Natural killer cell (primary cell): ENCODE measurements at regions not wholly inside any gene's neighbourhood (a gene's known extent, or its start where the extent isn't known, plus 50 kb on each side); places are given as distances from the start of the nearest gene placed in this dataset.

Source experiments
- ATAC-seq, 3 donors: fragments of 150-1000 bp in 2 of 3; fragments of 200-7000 bp in 1 of 3; cut with Tn5 transposase; 1 replicate in 1 of 3; 2 replicates in 2 of 3; pipeline ENCODE4 v1.10.0; 2021; ENCODE audit warnings: mild to moderate bottlenecking in 2 of 3, moderate library complexity in 2 of 3
- DNase-seq, 2 donors: peaks; one replicate each; pipeline versions ENCODE4 v3.0.0 to v3.0.0-alpha.2; 2013 to 2021; ENCODE audit warnings: mixed read lengths in 1 of 2
- H3K27ac ChIP-seq: one replicate; pipeline ENCODE4 v1.5.1; 2013; ENCODE audit warnings: mild to moderate bottlenecking, low read length
- H3K27me3 ChIP-seq: one replicate; pipeline ENCODE4 v1.6.1; 2013; ENCODE audit warnings: low read length; ENCODE audit not compliant: control insufficient read depth, insufficient read depth
- H3K36me3 ChIP-seq: one replicate; pipeline ENCODE4 v1.6.1; 2013; ENCODE audit warnings: low read length; ENCODE audit not compliant: control insufficient read depth, insufficient read depth
- H3K4me1 ChIP-seq: one replicate; pipeline ENCODE4 v1.6.1; 2013; ENCODE audit warnings: low read length; ENCODE audit not compliant: control insufficient read depth, insufficient read depth
- H3K4me3 ChIP-seq: one replicate; pipeline ENCODE4 v1.5.1; 2013; ENCODE audit warnings: low read length
- H3K9me3 ChIP-seq: one replicate; pipeline ENCODE4 v1.6.1; 2013; ENCODE audit warnings: low read length; ENCODE audit not compliant: control insufficient read depth, insufficient read depth
- H3K27ac Mint-ChIP-seq, 2 donors: one replicate each; pipeline ENCODE4 v1.8.0; 2022; ENCODE audit warnings: mild to moderate bottlenecking in 2 of 2, mixed read lengths in 2 of 2, moderate library complexity in 1 of 2
- H3K27me3 Mint-ChIP-seq, 2 donors: one replicate each; pipeline ENCODE4 v1.8.0; 2022; ENCODE audit warnings: low read depth in 2 of 2, mixed read lengths in 2 of 2
- H3K36me3 Mint-ChIP-seq: one replicate; pipeline ENCODE4 v1.8.0; 2022; ENCODE audit warnings: mixed read lengths
- H3K4me1 Mint-ChIP-seq, 2 donors: one replicate each; pipeline ENCODE4 v1.8.0; 2022; ENCODE audit warnings: mixed read lengths in 2 of 2
- H3K4me3 Mint-ChIP-seq: one replicate; pipeline ENCODE4 v1.8.0; 2022; ENCODE audit warnings: mild to moderate bottlenecking, moderate library complexity, mixed read lengths
- H3K9me3 Mint-ChIP-seq, 2 donors: one replicate each; pipeline ENCODE4 v1.8.0; 2022; ENCODE audit warnings: mixed read lengths in 2 of 2
- CTCF ChIP-seq: fragments of 200-600 bp; IDR thresholded peaks from one replicate; pipeline ENCODE4 v1.8.0; 2022; ENCODE audit warnings: antibody characterized with exemption
- WGBS: methylation state at CpG from one replicate; pipeline ENCODE4 v1.1.7; 2013; ENCODE audit warnings: missing lambda C conversion rate; ENCODE audit not compliant: insufficient coverage; 5-methylcytosine and 5-hydroxymethylcytosine counted together
- intact Hi-C: fragments of 100-400 bp; cut with micrococcal nuclease; formaldehyde crosslinking; loops from one replicate; pipeline ENCODE4 v1.14.2; 2022

GRCh38 chr6:63476302-63476701 lies 96.0 kb upstream of the LOC128125822 start:
- Histone ChIP-seq H3K36me3 (no peaks in the 10 kb centered on the region), H3K27me3 (no peaks in the 10 kb centered on the region), H3K9me3 (no peaks in the 10 kb centered on the region), H3K27ac (no peak overlapping the region), H3K4me1 (no peaks in the 10 kb centered on the region), H3K4me3 (no peak overlapping the region)
- intact Hi-C loops: no loop called here
- no peak for TF ChIP-seq CTCF
- no peaks in the 10 kb centered on the region for H3K4me1 Mint-ChIP-seq
- no peak overlapping the region for H3K27ac Mint-ChIP-seq
- H3K4me3 Mint-ChIP-seq: no peak overlapping the region
- 46% methylated on average over 2 of the region's 3 CpGs for WGBS
- no peaks in the 10 kb centered on the region for H3K36me3 Mint-ChIP-seq
- DNase-seq (no peak), ATAC-seq (no peak)
- H3K9me3 Mint-ChIP-seq: peaks cover 0 to 3% of the 10 kb centered on the region in 2 donors
- H3K27me3 Mint-ChIP-seq: no peaks in the 10 kb centered on the region

GRCh38 chr6:63477422-63478040 lies 94.7 kb upstream of the LOC128125822 start:
- no peak for TF ChIP-seq CTCF
- H3K4me1 ChIP-seq: no peaks in the 10 kb centered on the region
- H3K4me3 Mint-ChIP-seq: no peak overlapping the region
- no peaks in the 10 kb centered on the region for H3K36me3 ChIP-seq
- H3K27ac Mint-ChIP-seq: no peak overlapping the region
- H3K4me3 ChIP-seq: no peak overlapping the region
- intact Hi-C loops: no loop called here
- no peaks in the 10 kb centered on the region for H3K36me3 Mint-ChIP-seq
- ATAC-seq (no peak), DNase-seq (no peak)
- H3K27me3 ChIP-seq: no peaks in the 10 kb centered on the region
- peaks cover 0 to 3% of the 10 kb centered on the region in 2 donors for H3K9me3 Mint-ChIP-seq
- no peaks in the 10 kb centered on the region for H3K9me3 ChIP-seq
- no peak overlapping the region for H3K27ac ChIP-seq
- WGBS: 94% methylated on average over 5 of the region's 6 CpGs
- H3K4me1 Mint-ChIP-seq: no peaks in the 10 kb centered on the region
- H3K27me3 Mint-ChIP-seq: no peaks in the 10 kb centered on the region

- no peaks in the 10 kb centered on the region for H3K36me3 Mint-ChIP-seq
- no peak for DNase-seq
Measured at GRCh38 chr6:63478734-63479133, 93.5 kb upstream of the LOC128125822 start.

More at GRCh38 chr6:63478734-63479133, 93.5 kb upstream of the LOC128125822 start:
- Histone ChIP-seq H3K4me3 (no peak overlapping the region), H3K9me3 (no peaks in the 10 kb centered on the region), H3K4me1 (no peaks in the 10 kb centered on the region), H3K27me3 (no peaks in the 10 kb centered on the region), H3K27ac (no peak overlapping the region), H3K36me3 (no peaks in the 10 kb centered on the region)
- Mint-ChIP-seq H3K27ac (no peak overlapping the region), H3K9me3 (peaks cover 0 to 3% of the 10 kb centered on the region in 2 donors), H3K4me1 (no peaks in the 10 kb centered on the region), H3K27me3 (no peaks in the 10 kb centered on the region), H3K4me3 (no peak overlapping the region)
- 94% methylated on average over 1 of the region's 1 CpG for WGBS
- intact Hi-C loops: no loop called here
- TF ChIP-seq CTCF: no peak
- ATAC-seq: no peak
